ENCODE measurements at regions not wholly inside any gene's neighbourhood (a gene's known extent, or its start where the extent isn't known, plus 50 kb on each side); places are given as distances from the start of the nearest gene placed in this dataset.

DNA sequence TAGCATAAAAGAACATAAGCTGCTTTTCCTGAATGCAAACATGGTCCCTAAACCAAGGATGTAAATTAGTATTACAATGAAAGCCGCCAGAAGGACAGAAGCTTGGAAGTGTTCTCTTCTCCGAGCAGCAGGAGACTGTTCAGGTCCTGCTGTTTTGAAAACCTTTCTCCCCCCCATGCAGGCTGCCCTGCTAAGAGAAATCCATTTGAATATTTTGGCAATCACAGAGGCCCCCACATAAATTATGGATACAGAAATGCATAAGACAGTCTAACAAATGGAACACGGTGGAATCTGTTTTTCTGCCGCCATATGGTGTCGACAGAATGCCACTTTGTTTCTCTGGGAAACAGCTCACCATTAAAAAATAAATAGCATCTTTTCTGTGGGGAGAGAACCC lies 600.4 kb upstream of the KLHL29 start:
- TF ChIP-seq, protein P1, sequence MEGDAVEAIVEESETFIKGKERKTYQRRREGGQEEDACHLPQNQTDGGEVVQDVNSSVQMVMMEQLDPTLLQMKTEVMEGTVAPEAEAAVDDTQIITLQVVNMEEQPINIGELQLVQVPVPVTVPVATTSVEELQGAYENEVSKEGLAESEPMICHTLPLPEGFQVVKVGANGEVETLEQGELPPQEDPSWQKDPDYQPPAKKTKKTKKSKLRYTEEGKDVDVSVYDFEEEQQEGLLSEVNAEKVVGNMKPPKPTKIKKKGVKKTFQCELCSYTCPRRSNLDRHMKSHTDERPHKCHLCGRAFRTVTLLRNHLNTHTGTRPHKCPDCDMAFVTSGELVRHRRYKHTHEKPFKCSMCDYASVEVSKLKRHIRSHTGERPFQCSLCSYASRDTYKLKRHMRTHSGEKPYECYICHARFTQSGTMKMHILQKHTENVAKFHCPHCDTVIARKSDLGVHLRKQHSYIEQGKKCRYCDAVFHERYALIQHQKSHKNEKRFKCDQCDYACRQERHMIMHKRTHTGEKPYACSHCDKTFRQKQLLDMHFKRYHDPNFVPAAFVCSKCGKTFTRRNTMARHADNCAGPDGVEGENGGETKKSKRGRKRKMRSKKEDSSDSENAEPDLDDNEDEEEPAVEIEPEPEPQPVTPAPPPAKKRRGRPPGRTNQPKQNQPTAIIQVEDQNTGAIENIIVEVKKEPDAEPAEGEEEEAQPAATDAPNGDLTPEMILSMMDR (IDR thresholded peaks at IDR 0.05; ENCODE audit: insufficient read depth, low read length, poor library complexity, severe bottlenecking) = no peak
- no peak for TF ChIP-seq EZH2phosphoT487 (conservative IDR thresholded peaks at IDR 0.05; ENCODE audit: low read length)
